Vagina (tissue), 2 donors: ENCODE measurements at regions not wholly inside any gene's neighbourhood (a gene's known extent, or its start where the extent isn't known, plus 50 kb on each side); places are given as distances from the start of the nearest gene placed in this dataset.

ENCODE experiments used
- CTCF ChIP-seq, 3 experiments: fragments of 450-650 bp in 2 of 3; fragments of 200-600 bp in 1 of 3; sonication (generic) in 1 of 3; IDR thresholded peaks; one replicate each; pipeline ENCODE4 v1.5.1; 2017 to 2019; ENCODE audit warnings: antibody characterized with exemption in 3 of 3, mild to moderate bottlenecking in 2 of 3, moderate library complexity in 2 of 3
- POLR2A ChIP-seq, 2 donors: fragments of 450-650 bp; IDR thresholded peaks; one replicate each; pipeline ENCODE4 v1.6.1; 2017; ENCODE audit warnings: antibody characterized with exemption in 2 of 2, mild to moderate bottlenecking in 2 of 2, moderate library complexity in 2 of 2
- POLR2AphosphoS5 ChIP-seq, 2 donors: sonication (generic); formaldehyde crosslinking; IDR thresholded peaks; one replicate each; pipeline ENCODE4 v1.9.0; 2017; ENCODE audit warnings: antibody characterized with exemption in 2 of 2, mild to moderate bottlenecking in 2 of 2, low read depth in 1 of 2; ENCODE audit not compliant: insufficient read depth in 1 of 2

- TF ChIP-seq POLR2AphosphoS5 (IDR thresholded peaks at IDR 0.05; ENCODE audit: insufficient read depth in 1 of 2, low read depth in 1 of 2), result no peak
- TF ChIP-seq POLR2A (IDR thresholded peaks at IDR 0.05), result no peak
- TF ChIP-seq CTCF (IDR thresholded peaks at IDR 0.05), result no peak
These were observed 140.0 kb downstream of the F11 start for GRCh38 chr4:186405957-186406356.
